ENCODE measurements at regions not wholly inside any gene's neighbourhood (a gene's known extent, or its start where the extent isn't known, plus 50 kb on each side); places are given as distances from the start of the nearest gene placed in this dataset.

DNA sequence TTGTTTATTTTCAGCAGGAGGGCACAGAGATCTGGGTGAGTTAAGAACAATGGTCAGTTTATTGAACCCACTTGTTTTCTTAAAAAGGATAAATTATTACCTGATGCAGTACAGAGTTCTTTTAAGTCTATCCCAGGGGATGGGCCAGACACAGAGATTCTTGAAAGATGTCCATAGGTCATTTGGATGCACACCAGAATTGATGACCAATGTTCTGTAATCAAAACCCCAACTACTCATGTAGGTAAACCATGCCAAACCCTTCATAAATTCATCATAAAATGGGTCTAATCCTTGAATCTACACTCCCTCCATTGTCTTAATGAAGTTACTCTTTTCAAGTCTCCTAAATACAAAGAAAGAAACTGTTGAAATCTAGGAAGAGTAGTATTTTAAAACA lies 273.0 kb upstream of the COL8A1 start:
- DNase-seq, result no peak

DNA sequence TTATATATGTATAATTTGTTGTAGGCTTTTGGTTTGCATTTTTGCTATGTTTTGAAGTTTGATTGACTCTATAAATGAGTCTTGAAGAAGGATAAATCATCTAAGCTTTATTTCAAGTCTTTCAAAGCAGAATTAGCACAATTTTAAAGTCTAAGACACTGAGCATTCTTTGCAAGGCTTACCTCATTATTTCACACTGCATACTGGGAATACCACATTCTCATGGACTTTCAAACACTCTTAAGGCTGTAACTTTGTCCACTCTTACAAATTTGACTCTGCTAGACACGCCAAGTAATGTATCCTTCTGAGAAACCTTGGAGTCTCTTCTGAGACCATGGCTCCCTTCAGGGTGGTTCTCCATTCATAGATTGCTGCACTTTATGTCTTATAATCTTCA lies 281.3 kb upstream of the COL8A1 start:
- DNase-seq, result no peak

DNA sequence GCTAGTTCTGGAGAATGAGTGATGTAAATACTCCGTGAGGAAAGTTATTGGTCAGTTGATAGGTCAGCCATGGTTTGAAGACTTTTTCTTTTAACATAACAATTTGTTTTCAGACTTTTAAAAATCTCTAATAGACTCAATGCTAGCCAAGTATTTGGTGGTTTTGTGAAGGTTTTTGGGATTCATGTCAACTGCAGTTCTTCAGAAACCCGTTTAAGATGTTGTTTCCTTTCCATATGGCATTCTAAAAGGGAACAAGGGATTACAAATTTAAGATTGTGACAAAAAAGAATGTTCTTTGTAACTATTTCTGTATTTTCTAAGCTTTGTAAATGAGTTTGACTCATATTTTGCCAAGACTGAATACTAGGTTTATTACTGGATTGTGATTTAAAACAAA lies 281.7 kb upstream of the COL8A1 start:
- DNase-seq, result no peak

DNA sequence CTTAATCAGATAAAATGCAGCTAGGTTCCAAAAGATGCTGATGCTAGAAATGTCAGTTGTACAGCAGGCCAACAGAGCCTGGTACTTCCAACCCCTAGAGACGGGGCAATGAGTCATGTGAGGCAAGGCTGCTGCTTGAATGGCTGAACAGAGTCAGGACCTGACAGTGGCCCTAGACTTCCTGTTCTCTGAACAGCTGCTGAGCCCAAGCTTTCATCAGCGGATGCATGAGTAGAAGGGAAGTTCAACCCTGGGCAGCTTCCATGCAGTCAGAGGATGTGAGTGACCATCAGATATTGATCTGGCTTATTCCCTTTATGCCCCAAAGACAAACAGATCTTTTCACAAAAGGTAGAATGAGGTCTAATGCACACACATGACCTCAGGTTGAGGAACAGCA lies 282.9 kb upstream of the COL8A1 start:
- no peak for DNase-seq

DNA sequence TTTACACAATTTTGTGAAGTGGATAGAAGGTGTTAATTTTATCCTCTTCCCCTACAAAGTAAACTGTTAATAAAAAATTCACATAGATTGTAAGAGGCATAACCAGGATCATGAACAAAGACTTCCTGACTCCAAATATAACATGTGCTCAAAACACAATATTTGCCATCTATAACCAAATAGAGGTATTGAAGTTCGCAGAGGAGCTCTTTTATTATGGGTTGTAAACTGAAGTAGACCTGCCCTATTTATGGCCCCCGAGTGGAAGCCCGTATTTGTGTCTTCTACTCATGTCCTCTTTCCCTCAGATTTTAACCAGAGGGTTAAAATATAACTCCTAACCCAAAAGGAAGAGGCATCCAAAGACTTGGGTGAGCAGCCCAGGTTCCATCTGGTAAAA lies 285.6 kb upstream of the COL8A1 start:
- DNase-seq, result no peak

DNA sequence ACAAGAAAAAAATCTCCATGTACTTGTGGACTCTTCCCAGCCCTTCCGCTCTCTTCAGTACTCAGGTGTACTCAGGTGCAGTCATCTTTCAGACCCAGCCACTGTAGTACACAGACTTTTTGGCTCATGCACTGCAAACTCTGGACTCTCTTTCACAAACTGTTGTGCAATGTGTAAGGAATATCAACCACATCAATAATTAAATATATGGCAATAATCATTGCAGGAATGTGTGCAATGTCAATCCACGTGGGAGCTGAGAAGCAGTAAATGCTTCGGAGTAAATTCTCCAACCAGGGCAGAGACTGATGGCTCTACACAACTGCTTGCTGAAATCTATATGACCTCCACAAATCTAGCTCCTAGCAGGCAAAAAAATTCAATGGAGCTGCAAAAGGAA lies 287.3 kb upstream of the COL8A1 start:
- no peak for DNase-seq

DNA sequence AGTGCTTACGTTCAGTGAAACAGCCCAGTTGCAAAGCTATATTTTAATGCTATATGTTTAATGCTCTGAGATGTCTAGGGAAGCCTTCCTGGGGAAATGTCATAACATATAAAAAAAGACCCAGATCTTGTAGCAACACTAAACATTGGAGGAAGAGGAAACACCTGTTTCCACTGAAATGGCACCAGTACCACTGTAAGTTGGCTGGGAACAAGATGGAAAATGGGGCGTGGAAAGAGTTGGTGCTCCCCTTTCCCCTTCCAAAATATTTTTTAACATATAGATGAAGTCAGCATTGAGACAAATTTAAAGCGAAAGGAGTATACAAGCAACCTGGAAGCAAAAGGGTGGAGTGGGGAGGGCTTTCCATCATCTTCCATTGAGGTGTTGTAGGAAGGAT lies 289.9 kb upstream of the COL8A1 start:
- no peak for DNase-seq

DNA sequence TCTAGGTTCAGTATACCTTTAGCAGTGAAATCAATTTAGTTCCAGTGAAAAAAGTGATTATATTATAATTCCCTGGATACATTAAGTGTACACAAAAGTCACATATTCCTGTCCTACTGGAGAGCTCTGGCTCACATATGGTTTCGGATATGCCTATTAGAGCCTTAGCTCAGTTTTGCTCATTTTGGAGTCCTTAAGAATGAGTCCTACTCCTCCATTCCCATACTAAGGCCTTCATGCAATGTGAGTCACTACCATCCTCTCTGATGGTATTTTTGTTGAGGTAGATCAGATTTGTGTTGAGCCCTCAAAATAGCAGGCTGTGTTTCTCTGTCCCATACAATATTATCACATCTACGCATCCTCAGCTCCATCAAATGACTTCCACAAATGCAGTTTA lies 294.2 kb upstream of the COL8A1 start:
- DNase-seq, result no peak

DNA sequence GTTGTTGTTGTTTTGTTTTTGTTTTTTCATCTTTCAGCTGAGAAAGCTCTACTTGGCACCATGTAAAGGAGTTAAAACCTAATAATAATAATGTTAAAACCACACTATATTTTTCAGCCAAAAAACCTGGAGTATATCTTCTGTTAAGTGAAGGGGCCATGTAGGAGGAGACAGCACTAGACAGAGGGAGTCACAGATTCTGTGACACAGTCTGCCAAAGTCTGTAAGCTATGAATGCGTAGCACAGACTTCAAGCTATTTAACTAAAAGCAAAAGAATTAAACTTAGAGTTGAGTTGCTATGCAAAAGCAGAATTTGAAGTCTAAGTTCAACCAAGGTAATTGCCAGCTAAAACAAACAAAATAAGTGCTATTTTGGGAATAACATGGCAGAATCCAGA lies 296.0 kb upstream of the COL8A1 start:
- no peak for DNase-seq

DNA sequence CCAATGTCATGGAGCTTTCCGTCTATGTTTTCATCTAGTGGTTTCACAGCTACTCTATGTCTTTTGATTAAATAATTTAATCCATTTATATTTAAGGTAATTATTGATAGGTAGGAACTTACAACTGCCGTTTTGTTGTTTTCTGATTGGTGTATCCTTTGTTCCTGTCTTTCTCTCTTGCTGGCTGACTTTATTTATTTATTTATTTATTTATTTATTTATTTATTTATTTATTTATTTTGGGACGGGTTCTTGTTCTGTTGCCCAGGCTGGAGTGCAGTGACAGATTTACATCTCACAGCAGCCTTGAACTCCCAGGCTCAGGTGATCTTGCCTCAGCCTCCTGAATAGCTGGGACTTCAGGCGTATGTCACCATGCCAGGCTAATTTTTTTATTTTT lies 299.2 kb upstream of the COL8A1 start:
- DNase-seq, result no peak

DNA sequence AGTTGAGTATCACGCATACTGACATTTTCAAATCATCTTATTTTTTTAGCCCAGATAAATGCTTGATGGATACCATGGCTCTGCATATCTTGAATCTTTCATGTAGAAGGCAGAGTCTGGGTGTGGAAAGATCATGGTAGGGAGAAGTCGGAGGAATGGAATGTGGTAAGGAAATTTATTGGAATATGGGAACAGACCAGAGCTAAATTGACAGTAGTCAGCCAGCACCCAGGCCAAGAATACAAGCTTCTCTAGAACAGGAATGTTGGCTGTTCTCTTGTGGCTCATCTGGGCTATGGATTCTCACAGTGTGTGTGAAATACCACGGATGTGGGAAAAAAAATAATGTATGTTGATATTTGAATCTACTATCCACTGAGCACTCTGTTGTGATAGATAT lies 305.7 kb upstream of the COL8A1 start:
- no peak for DNase-seq

DNA sequence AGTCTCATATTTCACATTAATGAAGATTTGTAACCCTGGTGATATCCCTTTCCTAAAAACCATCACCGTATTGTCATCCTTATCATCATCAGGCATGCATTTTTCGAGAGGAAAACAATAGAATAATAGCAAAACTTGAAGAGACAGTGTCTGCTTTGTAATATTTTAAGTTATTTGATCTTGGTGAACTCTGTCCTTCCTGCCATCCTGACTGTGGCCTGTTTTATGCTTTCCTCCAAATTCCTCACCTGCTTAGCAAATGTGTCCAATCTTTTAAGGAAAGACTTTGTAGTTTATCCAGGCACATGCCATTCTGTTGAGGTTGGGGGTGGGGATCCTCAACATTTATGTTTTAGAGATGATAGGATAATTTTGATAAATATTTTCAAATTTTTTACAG lies 306.1 kb upstream of the COL8A1 start:
- DNase-seq, result no peak

DNA sequence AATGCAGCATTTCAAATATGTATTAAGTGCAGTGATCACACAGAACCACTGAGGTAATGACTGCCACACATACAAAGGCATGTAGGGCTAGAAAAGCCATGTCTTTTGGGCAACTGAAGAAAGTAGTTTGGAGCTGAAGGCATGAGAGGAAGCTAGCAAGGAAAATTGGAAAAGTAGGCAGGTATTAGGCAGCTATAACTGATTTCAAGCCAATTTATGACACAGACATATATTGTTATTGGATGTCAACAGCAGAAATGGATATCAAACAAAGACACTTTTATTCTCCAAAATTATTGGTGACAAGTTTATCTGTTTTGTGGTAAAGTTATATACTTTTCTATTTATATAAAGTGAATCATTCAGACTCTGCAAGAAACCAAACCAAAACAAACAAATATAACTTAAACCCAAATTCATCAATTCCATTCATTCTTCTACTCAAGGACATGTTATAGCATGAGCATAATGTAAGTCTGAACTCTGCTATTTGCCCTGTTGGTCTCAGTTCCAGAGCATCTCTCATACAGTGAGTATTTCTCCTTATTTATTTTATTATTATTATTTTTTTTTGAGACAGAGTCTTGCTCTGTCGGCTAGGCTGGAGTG lies 307.4 kb upstream of the COL8A1 start:
- DNase-seq, result no peak

DNA sequence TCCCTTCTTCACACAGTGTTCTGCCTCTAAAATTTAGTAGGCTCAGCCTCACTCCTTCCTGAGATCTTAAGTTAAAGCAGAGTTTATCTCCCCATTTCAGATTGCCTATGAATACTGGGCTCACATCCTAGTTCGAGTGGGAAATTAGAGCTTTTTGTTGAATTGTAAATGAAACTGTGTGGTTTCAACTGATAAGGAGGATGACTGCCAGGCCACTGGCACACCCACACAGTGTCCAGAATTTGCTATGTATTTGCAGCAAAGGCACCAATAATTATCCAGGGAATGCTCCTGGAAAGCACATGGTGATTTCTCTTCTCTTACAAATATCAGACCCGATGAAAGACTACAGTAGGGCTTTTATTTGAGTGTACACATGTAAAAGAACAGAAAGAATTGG lies 308.1 kb upstream of the COL8A1 start:
- no peak for DNase-seq

DNA sequence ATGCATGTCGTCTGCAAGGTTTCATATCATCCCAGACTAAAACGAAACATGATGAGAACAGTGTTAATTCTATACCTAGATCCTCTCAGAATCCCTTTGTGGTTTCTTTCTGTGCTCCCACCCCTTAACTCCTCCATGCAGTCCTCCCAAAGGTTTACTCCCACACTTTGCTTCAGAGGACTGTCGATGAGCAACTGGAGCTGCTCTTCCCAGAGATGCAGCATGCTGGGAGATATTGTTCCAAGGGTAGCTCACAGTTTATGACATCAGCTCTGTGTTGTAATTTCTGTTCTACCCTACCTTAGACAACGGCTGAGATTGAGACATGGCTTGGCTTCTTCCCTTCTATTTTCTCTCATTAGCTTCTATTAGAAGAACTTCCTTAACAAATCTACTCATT lies 313.0 kb upstream of the COL8A1 start:
- DNase-seq, result no peak

DNA sequence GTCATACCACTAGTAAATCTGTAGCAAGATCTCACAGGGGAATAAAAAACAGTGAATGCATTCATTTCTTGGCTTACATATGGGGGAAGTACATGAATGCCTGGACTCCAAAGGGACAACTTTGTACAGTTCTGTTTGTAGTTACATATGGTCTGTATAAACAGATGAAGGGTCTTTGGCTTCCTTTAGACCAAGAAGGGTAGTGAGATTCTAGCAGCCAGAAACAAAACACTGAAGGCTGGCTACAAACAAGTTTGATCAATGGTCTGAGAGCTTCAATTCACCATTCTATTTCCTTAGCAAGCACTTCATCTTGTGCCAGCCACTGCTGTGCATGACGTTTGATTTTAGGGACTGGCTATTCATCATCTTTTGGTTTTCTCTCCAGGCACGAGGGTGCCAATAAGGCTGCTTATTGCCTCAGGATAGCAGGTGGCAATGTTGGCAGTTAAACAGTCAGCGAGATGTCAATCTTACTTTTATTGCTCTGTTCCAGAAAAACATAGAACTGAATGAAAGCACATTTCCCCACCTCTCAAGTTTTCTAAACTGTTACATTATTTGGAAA lies 313.7 kb upstream of the COL8A1 start:
- DNase-seq, result no peak

DNA sequence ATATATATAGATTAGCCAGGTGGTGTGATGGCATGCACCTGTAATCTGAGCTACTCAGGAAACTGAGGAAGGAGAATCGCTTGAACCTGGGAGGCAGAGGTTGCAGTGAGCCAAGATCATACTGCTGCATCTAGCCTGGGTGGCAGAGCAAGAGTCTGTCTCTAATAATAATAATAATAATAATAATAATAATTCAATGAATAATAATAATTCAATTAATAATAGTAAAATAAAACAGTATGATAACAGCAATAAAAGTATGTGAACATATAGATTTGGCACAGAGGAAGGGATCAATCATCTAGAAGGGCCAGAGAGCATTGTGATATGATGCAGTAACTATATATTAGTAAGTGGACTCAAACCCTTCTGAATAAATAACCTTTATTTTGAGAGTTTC lies 314.5 kb upstream of the COL8A1 start:
- DNase-seq, result no peak

DNA sequence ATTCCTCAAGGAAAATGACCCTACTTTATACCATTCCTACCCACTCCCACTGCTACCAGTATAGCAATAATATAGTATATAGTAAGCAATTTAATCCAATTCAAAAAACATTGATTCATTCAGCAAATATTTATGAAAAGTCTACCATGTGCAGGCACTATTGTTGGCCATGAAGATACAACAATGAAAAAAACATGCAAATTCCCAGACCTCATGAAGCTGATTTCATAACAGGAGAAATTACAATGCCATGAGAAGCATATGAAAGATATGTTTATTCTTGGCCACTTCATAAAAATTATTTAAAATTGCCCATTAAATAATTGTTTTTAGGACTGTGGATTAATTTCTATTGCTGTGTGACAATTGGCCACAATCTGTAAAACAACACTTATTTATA lies 315.8 kb upstream of the COL8A1 start:
- DNase-seq, result no peak

DNA sequence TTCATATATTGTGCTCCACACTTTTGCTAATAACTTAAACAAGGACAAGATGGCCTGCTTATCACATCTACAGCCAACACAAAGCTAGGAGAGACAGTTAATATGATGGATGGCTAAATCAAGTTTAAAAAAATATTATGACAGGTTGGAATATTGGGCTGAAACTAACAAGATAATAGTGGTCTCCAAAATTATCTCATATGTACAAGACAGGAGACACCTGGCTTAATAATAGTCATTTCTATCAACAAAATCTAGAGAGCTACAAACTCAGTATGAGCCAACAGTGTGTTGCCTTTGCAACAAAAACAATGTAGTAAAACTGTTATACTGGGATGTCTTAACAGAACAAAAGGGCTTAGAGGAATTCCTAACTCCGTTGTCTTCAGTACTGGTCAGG lies 317.1 kb upstream of the COL8A1 start:
- DNase-seq, result no peak

DNA sequence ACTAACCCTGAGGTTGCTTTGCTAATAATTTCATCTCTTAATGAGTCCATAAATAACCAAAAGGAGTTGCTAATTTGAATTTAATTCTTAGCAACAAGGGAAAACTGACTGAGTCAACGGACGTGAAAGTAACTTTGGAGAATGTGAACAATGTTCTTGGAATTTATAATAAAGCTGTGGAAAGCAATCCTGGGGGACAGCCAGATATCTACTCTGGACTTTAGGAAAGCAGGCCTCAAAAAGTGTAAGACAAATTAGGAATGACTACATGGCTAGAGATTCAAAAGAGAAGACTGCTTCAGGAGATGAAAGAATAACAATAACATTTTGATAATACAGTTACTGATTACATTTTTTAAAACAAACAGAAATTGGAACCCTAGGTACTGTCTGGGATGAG lies 318.4 kb upstream of the COL8A1 start:
- DNase-seq, result no peak

DNA sequence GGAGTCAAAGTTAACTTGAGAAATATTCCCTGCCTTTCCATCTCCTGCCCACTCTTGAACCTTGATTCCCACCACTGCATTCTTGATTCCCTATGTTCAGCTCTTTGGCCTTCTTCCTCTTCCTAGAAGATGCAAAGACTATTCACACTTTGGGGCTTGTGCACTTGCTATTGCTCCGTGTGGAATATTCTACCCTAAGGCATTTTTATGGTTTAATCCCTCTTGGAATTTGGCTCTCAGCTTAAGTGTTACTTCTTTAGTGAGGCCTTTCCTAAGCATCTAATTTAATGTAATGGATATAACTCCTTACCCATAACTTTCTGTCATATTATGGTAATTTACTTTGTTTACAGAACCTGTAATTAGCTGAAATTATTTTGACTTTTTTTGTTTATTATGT lies 318.9 kb upstream of the COL8A1 start:
- DNase-seq, result no peak

DNA sequence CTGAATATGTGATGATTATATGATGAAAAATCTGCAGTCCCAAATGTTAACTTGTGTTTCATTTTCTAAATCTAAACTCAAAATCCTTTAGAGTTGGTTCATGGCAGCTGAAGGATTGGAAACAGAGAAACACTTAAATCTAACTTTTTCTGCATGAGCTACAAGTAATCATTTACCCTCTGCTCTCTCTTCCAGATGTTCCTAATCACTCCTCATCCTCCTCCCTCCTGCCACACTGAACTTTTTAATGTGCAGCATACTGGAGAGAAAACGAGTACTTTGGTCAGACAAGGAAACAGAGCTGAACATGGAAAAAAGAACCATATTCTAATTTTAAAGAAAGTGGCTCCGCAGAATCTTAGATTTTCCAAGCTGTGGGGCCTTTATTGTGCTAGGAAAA lies 321.2 kb upstream of the COL8A1 start:
- no peak for DNase-seq

DNA sequence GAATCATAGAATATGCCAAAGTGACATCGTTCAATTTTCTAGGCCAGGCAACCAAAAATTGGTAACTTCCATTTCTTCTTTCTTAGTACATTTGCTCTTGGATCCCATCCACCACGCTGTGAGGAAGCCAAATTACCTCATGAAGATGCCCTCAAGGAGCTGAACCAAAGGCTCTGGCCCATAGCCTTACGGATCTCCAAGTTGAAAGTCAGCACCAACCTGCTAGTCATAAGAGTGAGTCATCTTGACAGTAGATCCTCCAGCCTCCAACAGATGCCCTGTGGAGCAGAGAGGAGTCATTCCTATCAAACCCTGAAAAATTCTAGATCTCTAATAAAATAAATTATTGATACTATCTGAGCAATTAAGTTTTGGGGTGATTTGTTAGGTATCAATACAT lies 322.5 kb upstream of the COL8A1 start:
- no peak for DNase-seq

DNA sequence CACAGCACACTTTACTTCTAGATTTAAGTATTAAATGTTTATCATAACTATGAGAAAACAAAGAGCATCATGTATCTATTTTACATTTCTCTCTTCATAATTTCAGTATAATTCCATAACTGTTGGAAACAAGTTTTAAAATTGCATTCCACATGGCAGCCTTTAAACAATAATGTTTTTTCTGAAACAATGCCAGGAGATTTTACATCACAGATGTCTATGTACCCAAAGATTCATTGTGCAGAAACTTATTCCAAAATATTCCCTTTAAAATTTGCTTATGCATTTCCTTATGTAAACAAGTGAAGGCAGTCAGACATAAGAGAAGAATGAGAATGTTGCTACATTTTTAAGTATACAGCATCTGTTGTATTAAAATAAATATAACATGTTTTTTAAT lies 324.9 kb upstream of the COL8A1 start:
- DNase-seq, result no peak

DNA sequence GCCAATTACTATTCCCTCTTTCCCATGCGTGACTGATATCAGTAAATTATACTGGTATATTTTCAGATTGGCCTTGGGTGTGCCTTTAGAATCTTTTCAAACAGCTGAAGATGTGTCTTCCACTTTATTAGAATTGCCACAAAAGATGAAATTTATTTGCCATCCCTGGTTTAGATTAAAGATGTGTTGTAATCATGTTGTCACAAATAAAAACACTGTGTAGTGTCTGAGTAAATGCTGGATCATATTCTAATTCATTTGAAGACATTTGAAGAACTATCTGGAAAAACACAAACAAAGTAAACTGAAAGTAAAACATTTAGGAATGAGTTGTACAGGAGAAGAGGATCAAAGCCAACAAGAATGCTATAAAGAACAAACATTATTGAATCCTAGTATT lies 339.7 kb upstream of the COL8A1 start:
- DNase-seq, result no peak

DNA sequence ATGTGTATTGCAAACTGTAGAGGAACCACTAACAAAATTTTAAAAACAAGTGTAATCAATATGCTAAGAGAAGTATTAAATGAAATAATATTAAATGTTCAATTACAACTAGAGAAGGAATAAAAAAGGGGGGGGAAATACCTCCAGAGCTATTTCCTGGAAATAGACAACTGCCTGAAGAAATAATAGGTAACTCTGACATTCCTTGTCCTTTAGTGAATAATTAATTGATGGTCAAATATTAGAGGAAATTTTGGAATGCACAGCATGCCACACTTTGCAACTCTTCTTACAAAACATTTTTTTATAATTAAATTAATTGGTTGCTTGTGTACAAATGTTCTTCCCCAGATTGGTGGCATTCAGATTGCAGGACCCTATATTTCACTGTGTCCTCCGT lies 342.6 kb upstream of the COL8A1 start:
- DNase-seq, result no peak

Data from stimulated activated CD4-positive, alpha-beta T cell treated with anti-CD3 and anti-CD28 coated beads, Interleukin-2, amount 100 ng/mL, for 48 hours (primary cell).